H9 (cell line): ENCODE measurements at regions not wholly inside any gene's neighbourhood (a gene's known extent, or its start where the extent isn't known, plus 50 kb on each side); places are given as distances from the start of the nearest gene placed in this dataset.

ENCODE experiments used
- DNase-seq: peaks from one replicate; pipeline ENCODE4 v3.0.0-alpha.2; 2017
- H2AFZ ChIP-seq: one replicate; pipeline ENCODE4 v1.6.1; 2013; ENCODE audit warnings: mild to moderate bottlenecking, low read length, control low read depth, moderate library complexity
- H2AK5ac ChIP-seq: 2 replicates; pipeline ENCODE4 v1.6.1; 2013; ENCODE audit warnings: low read length, control low read depth, mixed read lengths; ENCODE audit not compliant: insufficient read length
- H2BK120ac ChIP-seq: one replicate; pipeline ENCODE4 v1.6.1; 2013; ENCODE audit warnings: low read depth, mild to moderate bottlenecking, low read length, control low read depth, inconsistent platforms; ENCODE audit not compliant: poor library complexity, severe bottlenecking
- H2BK12ac ChIP-seq: 2 replicates; pipeline ENCODE4 v1.6.1; 2013; ENCODE audit warnings: low read length, control low read depth, mixed read lengths, low read depth; ENCODE audit not compliant: insufficient read length
- H2BK15ac ChIP-seq: 2 replicates; pipeline ENCODE4 v1.6.1; 2013; ENCODE audit warnings: low read depth, low read length, control low read depth
- H2BK20ac ChIP-seq: one replicate; pipeline ENCODE4 v1.6.1; 2013; ENCODE audit warnings: low read depth, mild to moderate bottlenecking, low read length, control low read depth, inconsistent platforms; ENCODE audit not compliant: poor library complexity, severe bottlenecking
- H2BK5ac ChIP-seq: 2 replicates; pipeline ENCODE4 v1.6.1; 2013; ENCODE audit warnings: low read length, control low read depth, mixed read lengths; ENCODE audit not compliant: insufficient read length
- H3K14ac ChIP-seq: 2 replicates; pipeline ENCODE4 v1.6.1; 2013; ENCODE audit warnings: low read length, control low read depth; ENCODE audit not compliant: insufficient read depth
- H3K18ac ChIP-seq: 2 replicates; pipeline ENCODE4 v1.6.1; 2013; ENCODE audit warnings: low read depth, mild to moderate bottlenecking, mixed read lengths, low read length, control low read depth; ENCODE audit not compliant: insufficient read length
- H3K23ac ChIP-seq: 2 replicates; pipeline ENCODE4 v1.6.1; 2013; ENCODE audit warnings: low read length, control low read depth, mixed read lengths, low read depth; ENCODE audit not compliant: insufficient read length
- H3K23me2 ChIP-seq: 2 replicates; pipeline ENCODE4 v1.6.1; 2013; ENCODE audit warnings: low read depth, mild to moderate bottlenecking, mixed read lengths, low read length, control low read depth; ENCODE audit not compliant: insufficient read length, poor library complexity, severe bottlenecking
- H3K27ac ChIP-seq: 2 replicates; pipeline ENCODE4 v1.5.1; 2013; ENCODE audit warnings: low read length, control low read depth, mixed read lengths, low read depth; ENCODE audit not compliant: insufficient read length
- H3K27me3 ChIP-seq: 2 replicates; pipeline ENCODE4 v1.6.1; 2013; ENCODE audit warnings: low read length, control low read depth, inconsistent platforms; ENCODE audit not compliant: insufficient read depth
- H3K4ac ChIP-seq: 2 replicates; pipeline ENCODE4 v1.6.1; 2013; ENCODE audit warnings: low read depth, mild to moderate bottlenecking, control low read depth, inconsistent platforms, low read length, moderate library complexity
- H3K4me1 ChIP-seq: 2 replicates; pipeline ENCODE4 v1.6.1; 2013; ENCODE audit warnings: low read length, control low read depth, inconsistent platforms; ENCODE audit not compliant: insufficient read depth
- H3K4me2 ChIP-seq: 2 replicates; pipeline ENCODE4 v1.6.1; 2013; ENCODE audit warnings: low read length, control low read depth, mixed read lengths; ENCODE audit not compliant: insufficient read length, insufficient read depth
- H3K56ac ChIP-seq: 2 replicates; pipeline ENCODE4 v1.6.1; 2013; ENCODE audit warnings: low read depth, mild to moderate bottlenecking, mixed read lengths, low read length, control low read depth; ENCODE audit not compliant: insufficient read length
- H3K79me1 ChIP-seq: 2 replicates; pipeline ENCODE4 v1.6.1; 2013; ENCODE audit warnings: low read depth, mild to moderate bottlenecking, moderate library complexity, low read length, control low read depth, inconsistent platforms; ENCODE audit not compliant: insufficient read depth, poor library complexity, severe bottlenecking
- H3K79me2 ChIP-seq: 2 replicates; pipeline ENCODE4 v1.6.1; 2013; ENCODE audit warnings: low read length, control low read depth, inconsistent platforms; ENCODE audit not compliant: insufficient read depth
- H3K9ac ChIP-seq: 2 replicates; pipeline ENCODE4 v1.6.1; 2013; ENCODE audit warnings: low read length, control low read depth, mixed read lengths; ENCODE audit not compliant: insufficient read length; ENCODE audit errors: extremely low read depth
- H3K9me3 ChIP-seq: one replicate; pipeline ENCODE4 v1.6.1; 2013; ENCODE audit warnings: low read depth, low read length, inconsistent platforms; ENCODE audit not compliant: control insufficient read depth
- H3T11ph ChIP-seq: one replicate; pipeline ENCODE4 v1.6.1; 2013; ENCODE audit warnings: mild to moderate bottlenecking, low read length, control low read depth, inconsistent platforms
- H4K20me1 ChIP-seq: one replicate; pipeline ENCODE4 v1.6.1; 2013; ENCODE audit not compliant: control insufficient read depth, insufficient read length, insufficient read depth
- H4K5ac ChIP-seq: 2 replicates; pipeline ENCODE4 v1.6.1; 2013; ENCODE audit warnings: low read depth, mild to moderate bottlenecking, mixed read lengths, low read length, control low read depth; ENCODE audit not compliant: insufficient read length
- H4K8ac ChIP-seq: replicated peaks from 2 replicates; pipeline ENCODE4 v1.6.1; 2013; ENCODE audit warnings: low read length, control low read depth, mixed read lengths, low read depth; ENCODE audit not compliant: insufficient read length
- H4K91ac ChIP-seq: 2 replicates; pipeline ENCODE4 v1.6.1; 2013; ENCODE audit warnings: low read depth, mild to moderate bottlenecking, moderate library complexity, mixed read lengths, low read length, control low read depth; ENCODE audit not compliant: insufficient read length
- H3K27ac Mint-ChIP-seq, 3 experiments: 2 replicates in 2 of 3; 3 replicates in 1 of 3; pipeline ENCODE4 v1.8.0; 2020 to 2021; ENCODE audit warnings: mixed read lengths in 3 of 3, mild to moderate bottlenecking in 1 of 3, moderate library complexity in 1 of 3
- H3K27me3 Mint-ChIP-seq: 2 replicates; pipeline ENCODE4 v1.8.0; 2021; ENCODE audit warnings: low read depth, mild to moderate bottlenecking, moderate library complexity, mixed read lengths
- H3K36me3 Mint-ChIP-seq, 3 experiments: 2 replicates in 2 of 3; 3 replicates in 1 of 3; pipeline ENCODE4 v1.8.0; 2020 to 2021; ENCODE audit warnings: low read depth in 3 of 3, mixed read lengths in 3 of 3; ENCODE audit not compliant: insufficient read depth in 1 of 3
- H3K4me1 Mint-ChIP-seq, 2 experiments: 2 replicates each; pipeline ENCODE4 v1.8.0; 2020; ENCODE audit warnings: mixed read lengths in 2 of 2
- H3K4me3 Mint-ChIP-seq, 2 experiments: 2 replicates in 1 of 2; 3 replicates in 1 of 2; pipeline ENCODE4 v1.8.0; 2020 to 2021; ENCODE audit warnings: mild to moderate bottlenecking in 2 of 2, mixed read lengths in 2 of 2, moderate library complexity in 1 of 2
- H3K9me3 Mint-ChIP-seq, 2 experiments: 2 replicates in 1 of 2; 3 replicates in 1 of 2; pipeline ENCODE4 v1.8.0; 2020; ENCODE audit warnings: mild to moderate bottlenecking in 2 of 2, mixed read lengths in 2 of 2, moderate library complexity in 1 of 2
- WGBS: extraction: QIAGEN DNeasy Blood & Tissue Kit; methylation state at CpG from one replicate; pipeline ENCODE4 v1.1.7; 2013; ENCODE audit warnings: missing lambda C conversion rate, low lambda C conversion rate, mixed read lengths; ENCODE audit not compliant: insufficient read length; ENCODE audit errors: extremely low coverage; 5-methylcytosine and 5-hydroxymethylcytosine counted together
- TF ChIP-seq, protein P1 (sequence below): fragments of 200-600 bp; sonication (generic); conservative IDR thresholded peaks from 3 replicates; pipeline ENCODE4 v1.8.0; 2021; ENCODE audit warnings: antibody characterized with exemption, mild to moderate bottlenecking

DNA sequence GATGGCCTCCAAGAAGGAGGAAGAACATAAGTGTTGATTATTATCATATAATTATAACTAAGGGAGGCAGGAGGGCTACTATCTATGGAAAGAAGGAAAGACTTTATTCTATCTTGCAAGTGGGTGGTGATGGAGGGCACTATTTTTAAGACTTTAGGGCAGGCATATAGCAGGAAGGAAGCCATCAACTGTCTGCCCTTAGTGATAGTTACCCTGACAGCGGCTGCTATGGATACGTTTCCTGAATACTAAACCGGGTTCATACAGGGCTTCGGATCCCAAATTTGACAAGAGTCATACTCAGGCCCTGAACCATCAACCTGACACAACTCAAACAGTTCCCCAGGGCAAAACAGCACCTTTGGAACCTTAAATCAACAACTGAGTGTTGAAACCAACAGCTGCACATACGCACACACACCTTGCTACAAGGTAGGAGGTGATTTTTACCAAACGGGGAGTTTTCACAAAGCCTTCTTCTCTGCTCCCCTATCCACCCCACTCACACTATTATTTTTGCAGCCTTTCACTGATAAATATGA is 397.2 kb downstream of the OMA1 start:
- H3K56ac ChIP-seq, result no peak overlapping the region
- no peak overlapping the region for H2BK20ac ChIP-seq
- TF ChIP-seq, protein P1, sequence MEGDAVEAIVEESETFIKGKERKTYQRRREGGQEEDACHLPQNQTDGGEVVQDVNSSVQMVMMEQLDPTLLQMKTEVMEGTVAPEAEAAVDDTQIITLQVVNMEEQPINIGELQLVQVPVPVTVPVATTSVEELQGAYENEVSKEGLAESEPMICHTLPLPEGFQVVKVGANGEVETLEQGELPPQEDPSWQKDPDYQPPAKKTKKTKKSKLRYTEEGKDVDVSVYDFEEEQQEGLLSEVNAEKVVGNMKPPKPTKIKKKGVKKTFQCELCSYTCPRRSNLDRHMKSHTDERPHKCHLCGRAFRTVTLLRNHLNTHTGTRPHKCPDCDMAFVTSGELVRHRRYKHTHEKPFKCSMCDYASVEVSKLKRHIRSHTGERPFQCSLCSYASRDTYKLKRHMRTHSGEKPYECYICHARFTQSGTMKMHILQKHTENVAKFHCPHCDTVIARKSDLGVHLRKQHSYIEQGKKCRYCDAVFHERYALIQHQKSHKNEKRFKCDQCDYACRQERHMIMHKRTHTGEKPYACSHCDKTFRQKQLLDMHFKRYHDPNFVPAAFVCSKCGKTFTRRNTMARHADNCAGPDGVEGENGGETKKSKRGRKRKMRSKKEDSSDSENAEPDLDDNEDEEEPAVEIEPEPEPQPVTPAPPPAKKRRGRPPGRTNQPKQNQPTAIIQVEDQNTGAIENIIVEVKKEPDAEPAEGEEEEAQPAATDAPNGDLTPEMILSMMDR, result no peak
- H4K91ac ChIP-seq, result no peak overlapping the region
- no peak overlapping the region for H2AFZ ChIP-seq
- H3K79me2 ChIP-seq, result no peaks in the 10 kb centered on the region
- H2BK12ac ChIP-seq, result no peak overlapping the region
- no peaks in the 10 kb centered on the region for H3K4me1 ChIP-seq
- no peak overlapping the region for H2BK15ac ChIP-seq
- no peak overlapping the region for H2BK120ac ChIP-seq
- H2BK5ac ChIP-seq, result no peak overlapping the region
- H3K4me2 ChIP-seq, result no peak overlapping the region
- H3K9me3 Mint-ChIP-seq, result peaks cover 3 to 5% of the 10 kb centered on the region in 2 experiments; a peak in 2 of 5 replicates
- H3K23me2 ChIP-seq, result no peaks in the 10 kb centered on the region
- no peak overlapping the region for H3K9ac ChIP-seq
- H3K23ac ChIP-seq, result no peak overlapping the region
- H3K27ac Mint-ChIP-seq, result no peak overlapping the region
- no peak overlapping the region for H2AK5ac ChIP-seq
- H3K14ac ChIP-seq, result no peak overlapping the region
- no peak overlapping the region for H3T11ph ChIP-seq
- peaks cover 19 to 20% of the 10 kb centered on the region in 2 experiments for H3K4me1 Mint-ChIP-seq
- H3K18ac ChIP-seq, result no peak overlapping the region
- H3K27me3 ChIP-seq, result no peaks in the 10 kb centered on the region
- no peaks in the 10 kb centered on the region for H3K79me1 ChIP-seq
- H4K5ac ChIP-seq, result no peak overlapping the region
- DNase-seq, result no peak
- peaks cover 0 to 10% (median 0%) of the 10 kb centered on the region in 3 experiments; a peak in 2 of 7 replicates for H3K36me3 Mint-ChIP-seq
- no peaks in the 10 kb centered on the region for H4K20me1 ChIP-seq
- H3K4me3 Mint-ChIP-seq, result no peak overlapping the region
- WGBS, result no CpG with 5 or more reads among the region's 6 CpGs
- H3K4ac ChIP-seq, result no peak overlapping the region
- no peaks in the 10 kb centered on the region for H3K27me3 Mint-ChIP-seq
- no peak overlapping the region for H3K27ac ChIP-seq
- H4K8ac ChIP-seq, result no peak overlapping the region
- no peaks in the 10 kb centered on the region for H3K9me3 ChIP-seq
